MCF 10A (cell line): ENCODE measurements at regions not wholly inside any gene's neighbourhood (a gene's known extent, or its start where the extent isn't known, plus 50 kb on each side); places are given as distances from the start of the nearest gene placed in this dataset.
"Not testable (repeated sequence)": the region's sequence is repeated elsewhere in the genome, so short reads cannot be mapped to it uniquely, and the experiment has no call there.

Experiments
- BruUV-seq: library from RNA; stranded (reverse); fragments of 400-500 nt; replicated peaks from 2 replicates; lab custom pipeline; 2021; lab: Mats Ljungman, UMichigan
- CTCF ChIA-PET: fragments of 300-600 bp; sonication (Branson Sonifier 250); formaldehyde crosslinking; extraction: SDS; loops from one replicate; lab custom pipeline; 2021; ENCODE audit warnings: antibody characterized with exemption, inconsistent platforms; lab: Yijun Ruan, JAX
- POLR2A ChIA-PET: fragments of 300-600, 350-650 bp; sonication (Branson Sonifier 250); formaldehyde crosslinking; extraction: SDS; loops from one replicate; lab custom pipeline; 2020; ENCODE audit warnings: antibody characterized with exemption, inconsistent platforms; lab: Yijun Ruan, JAX
- DNase-seq: peaks from one replicate; pipeline ENCODE4 v3.0.0-alpha.2; 2018; ENCODE audit not compliant: unreplicated experiment
- H3K27ac Mint-ChIP-seq: one replicate; pipeline ENCODE4 v1.8.0; 2022; ENCODE audit warnings: mild to moderate bottlenecking, low read depth, mixed read lengths; ENCODE audit not compliant: unreplicated experiment
- H3K27me3 Mint-ChIP-seq: one replicate; pipeline ENCODE4 v1.8.0; 2022; ENCODE audit warnings: mixed read lengths; ENCODE audit not compliant: insufficient read depth, unreplicated experiment
- H3K36me3 Mint-ChIP-seq: one replicate; pipeline ENCODE4 v1.8.0; 2022; ENCODE audit warnings: mild to moderate bottlenecking, moderate library complexity, mixed read lengths; ENCODE audit not compliant: insufficient read depth, unreplicated experiment
- H3K4me1 Mint-ChIP-seq: one replicate; pipeline ENCODE4 v1.8.0; 2022; ENCODE audit warnings: mixed read lengths; ENCODE audit not compliant: insufficient read depth, unreplicated experiment
- H3K4me3 Mint-ChIP-seq: one replicate; pipeline ENCODE4 v1.8.0; 2022; ENCODE audit warnings: mild to moderate bottlenecking, moderate library complexity, mixed read lengths; ENCODE audit not compliant: unreplicated experiment
- H3K9me3 Mint-ChIP-seq: one replicate; pipeline ENCODE4 v1.8.0; 2022; ENCODE audit warnings: mixed read lengths; ENCODE audit not compliant: unreplicated experiment
- CTCF ChIP-seq: fragments of 200-600 bp; IDR thresholded peaks from one replicate; pipeline ENCODE4 v1.8.0; 2022; ENCODE audit warnings: antibody characterized with exemption, mild to moderate bottlenecking; ENCODE audit not compliant: unreplicated experiment
- intact Hi-C: fragments of 100-400 bp; cut with micrococcal nuclease; formaldehyde crosslinking; loops from 2 replicates; pipeline ENCODE4 v1.14.1; 2022

GRCh38 chr6:166251211-166251610 lies 57.0 kb downstream of the PRR18 start:
- intact Hi-C loops: no loop called here
- Mint-ChIP-seq H3K27ac (no peak overlapping the region), H3K36me3 (peaks cover 6% of the 10 kb centered on the region), H3K4me3 (no peak overlapping the region), H3K9me3 (no peaks in the 10 kb centered on the region), H3K27me3 (no peaks in the 10 kb centered on the region), H3K4me1 (no peaks in the 10 kb centered on the region)
- TF ChIP-seq CTCF: no peak
- ChIA-PET CTCF (interaction anchor here (0.6 to 1.3 kb wide), 4 partner anchors 11 to 244 kb away, joined by 3 to 5 read pairs (median 3); no protein-coding TSS in a partner anchor), POLR2A (no interaction called here)
- no TSS peak for BruUV-seq
- no peak for DNase-seq

GRCh38 chr6:166249061-166249785 lies 59.0 kb downstream of the PRR18 start:
- BruUV-seq, DNase-seq, H3K27me3 Mint-ChIP-seq, H3K4me3 Mint-ChIP-seq, H3K36me3 Mint-ChIP-seq, H3K9me3 Mint-ChIP-seq, POLR2A ChIA-PET, intact Hi-C loops, H3K27ac Mint-ChIP-seq, H3K4me1 Mint-ChIP-seq: not testable (repeated sequence)
- CTCF ChIA-PET: interaction anchor here (0.6 to 0.7 kb wide), 2 partner anchors 25 to 1377 kb away, joined by 3 to 4 read pairs; no protein-coding TSS in a partner anchor

- ChIA-PET CTCF (interaction anchor here (0.6 kb wide), 1 partner anchor 203 kb away, joined by 3 read pairs; no protein-coding TSS in a partner anchor), POLR2A (no interaction called here)
- Mint-ChIP-seq H3K27ac (no peak overlapping the region), H3K27me3 (peaks cover under 1% of the 10 kb centered on the region), H3K9me3 (no peaks in the 10 kb centered on the region), H3K4me1 (no peaks in the 10 kb centered on the region), H3K4me3 (no peak overlapping the region), H3K36me3 (peaks cover 13% of the 10 kb centered on the region)
- BruUV-seq: no TSS peak
- no peak for TF ChIP-seq CTCF
- DNase-seq: no peak
- intact Hi-C loops: no loop called here
Observed at GRCh38 chr6:166245148-166245547, 63.0 kb downstream of the PRR18 start.

DNA sequence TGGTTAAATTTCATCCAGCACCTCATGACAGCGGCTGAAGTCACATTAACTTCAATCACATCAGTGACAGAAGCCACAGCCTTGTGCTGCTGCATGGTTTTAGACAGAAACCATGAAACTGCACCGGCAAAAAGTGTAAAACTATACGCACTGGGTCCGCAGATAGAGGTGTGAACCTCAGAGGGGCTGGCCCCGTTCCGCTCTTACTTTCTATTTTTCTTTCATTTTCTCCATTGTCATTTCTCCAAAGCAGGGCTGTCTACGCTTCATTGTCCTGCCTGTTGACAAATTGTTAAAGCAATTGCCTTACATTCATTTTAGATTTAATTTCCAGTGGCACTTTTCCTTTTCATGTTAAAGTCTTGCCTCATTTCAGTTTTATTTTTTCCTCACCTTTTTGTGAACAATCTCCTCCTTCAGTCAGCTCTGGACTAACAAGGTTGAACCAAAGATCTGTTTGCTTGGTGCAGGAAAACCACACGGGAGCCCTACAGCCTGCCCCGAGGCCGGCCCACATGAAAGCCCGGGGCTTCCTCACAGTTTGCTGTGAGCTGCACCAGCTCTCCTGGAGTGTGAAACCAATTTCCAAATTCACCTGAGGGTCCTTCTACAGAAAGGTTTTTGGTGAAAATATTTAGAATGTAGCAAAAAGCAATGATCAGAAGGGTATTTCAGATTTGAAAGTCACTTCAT lies 63.7 kb downstream of the PRR18 start:
- intact Hi-C loops: no loop called here
- H3K36me3 Mint-ChIP-seq: peaks cover 13% of the 10 kb centered on the region
- no peak overlapping the region for H3K27ac Mint-ChIP-seq
- BruUV-seq: no TSS peak
- H3K9me3 Mint-ChIP-seq: no peaks in the 10 kb centered on the region
- no peak for DNase-seq
- peaks cover 7% of the 10 kb centered on the region for H3K27me3 Mint-ChIP-seq
- no peak overlapping the region for H3K4me3 Mint-ChIP-seq
- ChIA-PET CTCF (no interaction called here), POLR2A (no interaction called here)
- no peak for TF ChIP-seq CTCF
- no peaks in the 10 kb centered on the region for H3K4me1 Mint-ChIP-seq
